PC-3 (cell line): ENCODE measurements at regions not wholly inside any gene's neighbourhood (a gene's known extent, or its start where the extent isn't known, plus 50 kb on each side); places are given as distances from the start of the nearest gene placed in this dataset.
A peak's percentile ranks its signal among the peaks of the same experiment; 100 is the strongest.

Source experiments
- ATAC-seq: fragments of 200-7000 bp; cut with Tn5 transposase; 2 replicates; pipeline ENCODE4 v1.9.1; 2020; ENCODE audit warnings: mild to moderate bottlenecking, moderate library complexity
- BruUV-seq: library from RNA; stranded (reverse); fragments of 400-500 nt; replicated peaks from 2 replicates; lab custom pipeline; 2021; lab: Mats Ljungman, UMichigan
- CTCF ChIA-PET: fragments of 300-600 bp; sonication (Branson Sonifier 250); formaldehyde crosslinking; loops from one replicate; lab custom pipeline; 2022; ENCODE audit warnings: antibody characterized with exemption; lab: Charles Lee
- POLR2A ChIA-PET: fragments of 300-600 bp; sonication (Branson Sonifier 250); formaldehyde crosslinking; loops from one replicate; lab custom pipeline; 2022; ENCODE audit warnings: antibody characterized with exemption; ENCODE audit not compliant: unreplicated experiment; lab: Charles Lee
- DNase-seq: peaks from one replicate; pipeline ENCODE4 v3.0.0-alpha.2; 2015
- H2AFZ ChIP-seq: fragments of 300-600 bp; sonication (generic); 2 replicates; pipeline ENCODE4 v1.6.0; 2016; ENCODE audit warnings: antibody characterized with exemption, low read length
- H3F3A ChIP-seq: fragments of 300-600 bp; sonication (generic); one replicate; pipeline ENCODE4 v1.6.0; 2017; ENCODE audit warnings: antibody characterized with exemption, low read length, control low read depth, mild to moderate bottlenecking; ENCODE audit not compliant: unreplicated experiment
- H3K27ac ChIP-seq: fragments of 300-600 bp; sonication (generic); 2 replicates; pipeline ENCODE4 v1.5.1; 2016; ENCODE audit warnings: mild to moderate bottlenecking, low read length
- H3K27me3 ChIP-seq: fragments of 300-600 bp; sonication (generic); 2 replicates; pipeline ENCODE4 v1.6.1; 2016; ENCODE audit warnings: low read length, mixed read lengths
- H3K36me3 ChIP-seq: fragments of 300-600 bp; sonication (generic); 2 replicates; pipeline ENCODE4 v1.6.1; 2016; ENCODE audit warnings: low read depth, mixed run types, low read length, mixed read lengths
- H3K4me1 ChIP-seq: fragments of 300-600 bp; sonication (generic); 2 replicates; pipeline ENCODE4 v1.5.1; 2016; ENCODE audit warnings: low read length; ENCODE audit not compliant: insufficient read depth
- H3K4me2 ChIP-seq: fragments of 300-600 bp; sonication (generic); 2 replicates; pipeline ENCODE4 v1.6.0; 2016; ENCODE audit warnings: low read length
- H3K4me3 ChIP-seq: fragments of 300-600 bp; sonication (generic); 2 replicates; pipeline ENCODE4 v1.5.1; 2016; ENCODE audit warnings: mild to moderate bottlenecking, low read length, mixed read lengths
- H3K79me2 ChIP-seq: fragments of 300-600 bp; sonication (generic); 2 replicates; pipeline ENCODE4 v1.6.1; 2017; ENCODE audit warnings: low read length, mixed read lengths
- H3K9ac ChIP-seq: fragments of 300-600 bp; sonication (generic); 2 replicates; pipeline ENCODE4 v1.6.0; 2016; ENCODE audit warnings: mild to moderate bottlenecking, low read length
- H3K9me2 ChIP-seq: fragments of 300-600 bp; sonication (generic); replicated peaks from 2 replicates; pipeline ENCODE4 v1.6.1; 2016; ENCODE audit warnings: mixed run types, low read length, mixed read lengths
- H3K9me3 ChIP-seq: fragments of 300-600 bp; sonication (generic); 2 replicates; pipeline ENCODE4 v1.6.1; 2016; ENCODE audit warnings: low read length, mixed read lengths
- H4K20me1 ChIP-seq: fragments of 300-600 bp; sonication (generic); 2 replicates; pipeline ENCODE4 v1.6.1; 2016; ENCODE audit warnings: low read length, mixed read lengths
- EZH2 ChIP-seq: fragments of 300-600 bp; sonication (generic); IDR thresholded peaks from one replicate; pipeline ENCODE4 v1.6.1; 2017; ENCODE audit warnings: antibody characterized with exemption, mild to moderate bottlenecking, low read length; ENCODE audit not compliant: unreplicated experiment
- EZH2phosphoT487 ChIP-seq: fragments of 300-600 bp; sonication (generic); IDR thresholded peaks from 2 replicates; pipeline ENCODE4 v1.6.1; 2018; ENCODE audit warnings: mild to moderate bottlenecking, antibody characterized with exemption, low read length, borderline replicate concordance
- intact Hi-C: fragments of 100-400 bp; cut with micrococcal nuclease; formaldehyde crosslinking; loops from 2 replicates; pipeline ENCODE4 v1.9.0; 2023
- TF ChIP-seq, protein P1 (sequence below): fragments of 300-600 bp; sonication (generic); conservative IDR thresholded peaks from 2 replicates; pipeline ENCODE4 v1.5.1; 2017; ENCODE audit warnings: antibody characterized with exemption, low read depth, mild to moderate bottlenecking, low read length

DNA sequence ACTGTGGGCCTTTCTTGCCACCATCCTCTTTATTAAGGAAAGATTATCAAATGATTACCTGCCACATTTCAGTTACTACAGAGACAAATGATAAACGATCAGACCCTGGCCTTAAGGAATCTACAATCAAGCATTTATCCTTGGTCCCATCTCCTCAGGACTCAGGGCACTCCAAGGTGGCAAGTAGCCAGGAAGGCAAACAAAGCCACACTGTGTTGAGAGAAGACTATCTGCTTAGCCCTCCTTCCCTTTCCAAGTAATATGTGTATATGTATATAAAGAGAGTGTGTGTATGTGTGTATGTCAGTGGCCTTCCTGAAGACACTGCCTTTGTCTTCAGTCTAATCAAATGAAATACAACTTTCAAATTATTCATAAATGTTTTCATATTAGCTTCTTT lies 490.1 kb upstream of the ATP11B start:
- H4K20me1 ChIP-seq = no peaks in the 10 kb centered on the region
- H3K79me2 ChIP-seq = no peaks in the 10 kb centered on the region
- DNase-seq (peak; percentile 19), ATAC-seq (peak; percentile 58)
- H3K4me2 ChIP-seq = no peak overlapping the region
- no peaks in the 10 kb centered on the region for H3F3A ChIP-seq
- H3K4me3 ChIP-seq = no peak overlapping the region
- H3K9me2 ChIP-seq = no peaks in the 10 kb centered on the region
- CTCF ChIA-PET = no interaction called here
- H3K27me3 ChIP-seq = no peaks in the 10 kb centered on the region
- no peak overlapping the region for H3K27ac ChIP-seq
- POLR2A ChIA-PET = no interaction called here
- H3K4me1 ChIP-seq = no peaks in the 10 kb centered on the region
- no peak overlapping the region for H3K9ac ChIP-seq
- no peak for TF ChIP-seq EZH2
- TF ChIP-seq, protein P1, sequence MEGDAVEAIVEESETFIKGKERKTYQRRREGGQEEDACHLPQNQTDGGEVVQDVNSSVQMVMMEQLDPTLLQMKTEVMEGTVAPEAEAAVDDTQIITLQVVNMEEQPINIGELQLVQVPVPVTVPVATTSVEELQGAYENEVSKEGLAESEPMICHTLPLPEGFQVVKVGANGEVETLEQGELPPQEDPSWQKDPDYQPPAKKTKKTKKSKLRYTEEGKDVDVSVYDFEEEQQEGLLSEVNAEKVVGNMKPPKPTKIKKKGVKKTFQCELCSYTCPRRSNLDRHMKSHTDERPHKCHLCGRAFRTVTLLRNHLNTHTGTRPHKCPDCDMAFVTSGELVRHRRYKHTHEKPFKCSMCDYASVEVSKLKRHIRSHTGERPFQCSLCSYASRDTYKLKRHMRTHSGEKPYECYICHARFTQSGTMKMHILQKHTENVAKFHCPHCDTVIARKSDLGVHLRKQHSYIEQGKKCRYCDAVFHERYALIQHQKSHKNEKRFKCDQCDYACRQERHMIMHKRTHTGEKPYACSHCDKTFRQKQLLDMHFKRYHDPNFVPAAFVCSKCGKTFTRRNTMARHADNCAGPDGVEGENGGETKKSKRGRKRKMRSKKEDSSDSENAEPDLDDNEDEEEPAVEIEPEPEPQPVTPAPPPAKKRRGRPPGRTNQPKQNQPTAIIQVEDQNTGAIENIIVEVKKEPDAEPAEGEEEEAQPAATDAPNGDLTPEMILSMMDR = no peak
- no peak for TF ChIP-seq EZH2phosphoT487
- no peaks in the 10 kb centered on the region for H3K9me3 ChIP-seq
- no TSS peak for BruUV-seq
- H3K36me3 ChIP-seq = no peaks in the 10 kb centered on the region
- intact Hi-C loops = no loop called here
- H2AFZ ChIP-seq = no peak overlapping the region

DNA sequence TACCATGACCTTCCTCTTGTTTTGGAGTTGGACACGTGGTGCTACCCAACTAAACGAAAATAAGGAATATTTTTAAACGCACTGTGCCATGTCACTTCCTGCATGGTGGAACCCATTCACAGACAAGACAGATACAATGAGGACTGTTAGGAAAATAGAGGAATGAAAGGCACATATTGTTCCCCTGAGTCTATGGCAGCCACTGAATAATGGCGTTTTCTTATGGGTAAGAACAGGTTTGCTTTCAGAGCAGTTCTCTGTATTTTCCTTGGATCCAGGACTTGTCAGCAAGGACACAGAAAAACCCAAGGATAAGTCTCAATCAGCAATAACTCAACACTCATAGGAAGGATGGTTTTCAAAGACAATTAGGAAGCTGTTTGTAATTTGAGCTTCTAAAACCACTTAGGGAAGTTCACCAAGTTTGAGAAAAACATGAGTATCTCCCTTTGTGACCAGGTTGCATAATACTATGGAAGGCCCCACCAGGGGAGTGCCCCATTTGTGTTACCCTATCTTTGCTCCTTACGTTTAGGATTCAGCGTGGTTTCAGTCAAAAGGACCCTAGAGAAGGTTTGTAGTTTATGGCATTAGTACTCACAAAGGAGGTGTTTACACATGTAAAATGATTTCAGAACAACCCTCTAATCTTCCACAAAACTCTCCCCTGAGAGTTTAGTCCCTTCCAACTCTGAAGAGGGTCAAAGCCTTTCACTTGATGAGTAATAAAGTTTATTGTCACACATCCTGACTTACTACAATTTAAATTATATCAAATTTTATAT lies 487.2 kb upstream of the ATP11B start:
- no TSS peak for BruUV-seq

More for the DNA sequence above, 487.2 kb upstream of the ATP11B start:
- H3K9ac ChIP-seq = no peak overlapping the region
- H3K9me3 ChIP-seq = no peaks in the 10 kb centered on the region
- no peak overlapping the region for H2AFZ ChIP-seq
- POLR2A ChIA-PET = no interaction called here
- 0 out of 2 replicates have a peak, but pooled peaks have one; percentile 28 for ATAC-seq
- H4K20me1 ChIP-seq = no peaks in the 10 kb centered on the region
- DNase-seq = no peak
- no peaks in the 10 kb centered on the region for H3K27me3 ChIP-seq
- no peak overlapping the region for H3K4me2 ChIP-seq
- intact Hi-C loops = no loop called here
- H3K36me3 ChIP-seq = no peaks in the 10 kb centered on the region
- H3K79me2 ChIP-seq = no peaks in the 10 kb centered on the region
- no peak overlapping the region for H3K4me3 ChIP-seq
- H3K9me2 ChIP-seq = no peaks in the 10 kb centered on the region
- TF ChIP-seq EZH2phosphoT487 (no peak), EZH2 (no peak)
- TF ChIP-seq, protein P1 = no peak
- H3K4me1 ChIP-seq = peaks cover 9% of the 10 kb centered on the region
- CTCF ChIA-PET = no interaction called here
- H3K27ac ChIP-seq = no peak overlapping the region
- no peaks in the 10 kb centered on the region for H3F3A ChIP-seq
